ENCODE measurements at regions not wholly inside any gene's neighbourhood (a gene's known extent, or its start where the extent isn't known, plus 50 kb on each side); places are given as distances from the start of the nearest gene placed in this dataset.

GRCh38 chr6:84560436-84561390 lies 203.7 kb downstream of the TBX18 start:
- TF ChIP-seq POLR2A (IDR thresholded peaks at IDR 0.05) (no peak), CTCF (IDR thresholded peaks at IDR 0.05) (no peak)

Data from gastroesophageal sphincter (tissue), 3 donors.